NOMO-1 (cell line): ENCODE measurements at regions not wholly inside any gene's neighbourhood (a gene's known extent, or its start where the extent isn't known, plus 50 kb on each side); places are given as distances from the start of the nearest gene placed in this dataset.

Experiments used
- DNase-seq, 2 experiments: peaks; one replicate each; lab custom pipeline; 2025; ENCODE audit not compliant: unreplicated experiment in 2 of 2; lab: John Stamatoyannopoulos, UW

GRCh38 chr20:24378661-24379483 is 90.6 kb upstream of the SYNDIG1 start:
- DNase-seq = no peak

DNA sequence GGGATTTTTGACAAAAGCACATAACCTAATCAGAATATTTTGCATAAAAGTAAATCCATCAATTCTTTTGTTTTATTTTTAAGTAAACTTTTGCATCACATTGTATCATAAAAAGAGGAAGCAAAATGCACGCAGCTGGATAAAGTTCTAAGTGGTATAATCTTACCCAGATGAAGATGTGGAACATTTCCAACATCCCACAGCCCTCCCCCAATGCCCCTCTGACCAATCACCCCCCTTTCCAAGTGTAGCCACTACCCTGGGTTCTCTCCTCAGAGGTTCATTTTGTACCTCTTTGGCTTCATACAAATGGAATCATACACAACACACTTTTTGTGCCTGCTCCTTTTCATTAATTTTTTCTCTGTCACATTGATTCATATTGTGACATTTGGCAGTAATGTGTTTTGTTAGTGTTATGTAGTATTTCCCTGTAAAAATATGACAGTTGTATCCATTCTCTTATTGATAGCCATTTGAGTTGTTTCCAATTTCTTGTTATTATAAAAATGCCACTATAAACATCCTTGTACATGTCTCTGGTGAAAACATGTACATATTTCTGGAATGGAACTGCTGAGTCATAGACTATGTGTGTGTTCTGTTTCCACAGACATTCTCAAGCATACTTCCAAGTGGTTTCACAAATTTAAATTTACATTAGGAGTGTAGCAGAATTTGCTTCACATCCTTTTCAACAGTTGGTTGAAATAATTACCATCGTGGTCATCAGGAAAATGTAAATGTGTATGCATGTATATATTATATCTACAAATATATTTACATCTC is 92.9 kb upstream of the SYNDIG1 start:
- DNase-seq = peak in 1 of 2 experiments; percentile 12

DNA sequence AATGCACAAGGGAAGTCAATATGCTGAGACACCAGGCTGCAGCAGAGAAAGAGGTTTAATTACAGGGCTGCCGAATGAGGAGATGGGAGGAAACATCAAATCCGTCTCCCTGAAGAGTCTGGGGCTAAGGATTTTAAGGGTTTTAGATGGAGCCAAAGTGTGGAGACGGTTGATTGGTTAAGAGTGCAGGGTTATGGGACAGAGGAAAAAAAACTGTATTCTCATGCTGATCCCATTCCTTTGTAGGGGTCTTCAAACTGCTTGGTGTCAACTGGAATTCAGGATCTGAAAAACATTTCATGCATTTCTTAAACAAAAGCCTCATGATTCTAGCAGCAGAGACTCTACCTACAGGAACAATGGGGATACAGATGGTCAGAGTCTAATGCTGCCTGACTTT is 96.1 kb upstream of the SYNDIG1 start:
- DNase-seq = no peak

DNA sequence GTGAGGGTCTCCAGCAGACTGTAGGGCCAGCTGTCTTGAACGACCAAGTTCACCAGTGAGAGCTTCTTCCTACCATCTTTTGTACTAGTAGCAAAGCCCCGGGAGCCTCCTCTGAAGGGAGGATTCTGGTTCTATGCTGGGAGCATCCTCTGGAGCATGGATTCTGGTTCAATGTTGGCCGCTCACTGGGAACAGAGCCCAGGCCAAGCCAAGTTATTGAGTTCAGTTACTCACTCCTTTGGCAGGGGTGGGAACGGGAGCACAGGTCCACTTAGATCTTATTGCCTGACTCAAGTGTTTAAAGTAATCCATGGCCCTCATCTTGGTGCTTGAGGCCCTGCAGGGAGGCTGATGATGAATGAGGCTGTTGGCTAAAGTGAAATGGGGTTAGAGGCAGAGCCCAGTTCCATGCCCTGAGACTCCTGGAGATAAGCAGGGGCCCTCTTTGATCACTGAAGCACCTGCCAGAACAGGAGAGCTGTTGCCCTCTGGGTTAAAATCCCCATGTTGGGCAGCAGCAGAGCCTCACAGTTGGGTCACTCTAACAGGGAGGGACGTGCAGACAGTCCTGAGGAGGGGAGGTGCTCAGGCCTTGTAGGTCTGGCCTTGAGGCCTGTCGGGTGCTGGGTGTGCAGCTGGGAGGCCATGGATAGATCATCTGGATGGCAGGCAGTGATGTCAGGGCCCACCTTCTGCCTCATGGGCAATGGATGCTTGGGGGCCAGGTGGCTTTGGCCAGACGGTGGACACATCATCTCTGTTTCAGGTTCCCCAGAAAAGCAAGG is 98.3 kb upstream of the SYNDIG1 start:
- no peak for DNase-seq

- DNase-seq = no peak
These were observed 99.2 kb upstream of the SYNDIG1 start for GRCh38 chr20:24370249-24370648.

- no peak for DNase-seq
These were observed 101.2 kb upstream of the SYNDIG1 start for GRCh38 chr20:24368253-24368652.

DNA sequence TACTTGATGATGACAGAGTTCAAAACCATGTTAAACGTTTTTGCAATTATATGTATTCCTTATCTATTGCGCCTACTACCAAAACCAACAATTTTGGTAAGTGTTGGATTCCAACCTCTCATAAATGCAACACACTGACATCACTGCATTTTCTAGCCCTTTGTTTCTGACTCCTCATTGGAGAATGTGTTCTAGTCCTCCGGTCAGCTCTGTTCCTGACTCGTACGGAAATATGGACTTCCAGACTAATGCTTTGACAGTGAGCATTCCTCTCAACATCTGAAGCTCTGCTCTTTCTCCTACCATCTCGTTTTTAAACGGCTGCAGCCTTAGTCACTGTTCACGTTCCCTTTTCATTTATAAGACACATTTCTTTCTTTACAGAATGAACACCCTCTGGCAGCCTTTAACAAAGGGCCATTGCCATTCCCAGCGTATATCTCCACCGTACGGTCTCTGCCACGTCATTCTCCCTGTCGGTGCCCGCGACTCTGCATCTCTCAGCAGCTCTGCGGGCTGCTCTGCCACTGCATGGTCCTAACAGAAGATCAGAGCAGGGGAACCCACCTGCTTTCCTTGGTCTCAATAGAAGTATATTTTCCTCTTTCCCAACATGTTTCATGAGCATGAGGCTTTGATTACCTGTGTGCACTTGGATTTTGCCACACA is 103.0 kb upstream of the SYNDIG1 start:
- DNase-seq = no peak

DNA sequence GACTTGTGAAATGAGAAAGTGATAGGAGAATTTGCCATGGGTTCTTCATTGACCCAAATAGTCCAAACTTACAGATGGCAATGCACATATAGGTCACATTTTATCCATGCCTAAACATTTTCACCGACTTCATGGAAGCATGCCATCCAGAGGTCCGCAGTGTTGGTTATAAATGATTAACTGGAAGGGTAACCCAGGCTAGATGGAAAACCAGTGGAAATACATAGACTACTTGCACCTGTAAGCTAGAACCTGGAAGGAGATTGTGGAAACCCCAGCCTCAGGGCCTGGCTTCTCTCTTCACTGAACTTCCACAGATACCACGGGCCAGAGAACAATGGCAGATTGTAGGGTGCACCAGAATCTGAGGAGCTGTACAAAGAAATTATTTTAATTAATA is 103.8 kb upstream of the SYNDIG1 start:
- no peak for DNase-seq

- DNase-seq = no peak
These were observed 104.9 kb upstream of the SYNDIG1 start for GRCh38 chr20:24364482-24364881.

DNA sequence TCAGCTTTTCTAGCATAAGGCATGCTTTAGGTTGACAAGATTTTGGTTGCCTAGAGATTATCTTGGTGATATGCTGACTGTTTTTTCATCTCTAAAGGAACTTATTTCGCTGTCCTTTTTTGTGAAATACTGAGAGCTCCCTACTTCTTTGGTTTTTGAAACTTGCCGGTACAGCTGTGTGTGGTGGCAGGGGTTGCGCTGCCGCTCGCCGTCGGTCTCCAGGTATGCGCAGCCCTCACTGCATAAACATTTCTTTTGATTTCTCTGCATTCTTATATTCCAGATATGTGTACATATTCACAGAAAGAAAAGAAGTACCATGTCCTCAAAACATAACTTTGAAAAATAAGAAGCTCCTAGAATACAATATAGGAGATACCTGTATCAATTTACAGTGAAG is 106.4 kb upstream of the SYNDIG1 start:
- no peak for DNase-seq

DNA sequence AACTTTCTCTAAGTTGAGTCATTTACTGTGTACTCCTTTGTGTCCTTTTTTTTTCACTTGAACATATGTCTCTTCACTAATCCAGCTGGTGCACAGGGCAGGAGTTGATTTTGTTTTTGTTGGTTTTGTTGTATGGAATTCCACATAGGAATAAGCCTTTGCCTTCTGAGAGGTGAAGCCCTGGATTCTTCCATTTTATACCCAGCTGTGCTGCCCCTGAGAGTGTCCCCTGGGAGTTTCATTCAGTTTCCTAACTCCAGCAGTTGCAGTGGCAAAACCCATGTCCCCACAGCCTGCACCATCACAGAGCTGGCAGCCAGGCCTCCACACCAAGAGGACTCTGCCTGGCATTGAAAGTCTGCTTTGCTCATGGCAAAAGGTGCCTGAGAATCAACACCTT is 107.3 kb upstream of the SYNDIG1 start:
- no peak for DNase-seq

- DNase-seq = no peak
These were observed 107.9 kb upstream of the SYNDIG1 start for GRCh38 chr20:24361541-24361940.

DNA sequence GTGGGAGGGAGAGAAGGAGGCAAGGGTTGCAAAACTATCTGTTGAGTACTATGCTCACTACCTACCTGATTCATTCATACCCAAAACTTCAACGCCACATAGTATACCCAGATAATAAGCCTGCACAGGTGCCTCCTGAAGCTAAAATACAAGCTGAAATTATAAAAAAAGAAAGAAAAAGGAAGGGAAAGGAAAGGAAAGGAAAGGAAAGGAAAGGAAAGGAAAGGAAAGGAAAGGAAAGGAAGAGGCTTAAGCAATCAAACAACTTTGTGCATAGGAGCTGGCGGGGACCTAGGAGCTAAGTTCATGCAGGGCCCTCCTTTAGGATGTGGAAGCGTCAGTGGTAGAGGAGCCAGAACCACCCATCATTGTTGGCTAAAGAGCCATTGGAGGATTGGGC is 108.9 kb upstream of the SYNDIG1 start:
- DNase-seq = no peak

DNA sequence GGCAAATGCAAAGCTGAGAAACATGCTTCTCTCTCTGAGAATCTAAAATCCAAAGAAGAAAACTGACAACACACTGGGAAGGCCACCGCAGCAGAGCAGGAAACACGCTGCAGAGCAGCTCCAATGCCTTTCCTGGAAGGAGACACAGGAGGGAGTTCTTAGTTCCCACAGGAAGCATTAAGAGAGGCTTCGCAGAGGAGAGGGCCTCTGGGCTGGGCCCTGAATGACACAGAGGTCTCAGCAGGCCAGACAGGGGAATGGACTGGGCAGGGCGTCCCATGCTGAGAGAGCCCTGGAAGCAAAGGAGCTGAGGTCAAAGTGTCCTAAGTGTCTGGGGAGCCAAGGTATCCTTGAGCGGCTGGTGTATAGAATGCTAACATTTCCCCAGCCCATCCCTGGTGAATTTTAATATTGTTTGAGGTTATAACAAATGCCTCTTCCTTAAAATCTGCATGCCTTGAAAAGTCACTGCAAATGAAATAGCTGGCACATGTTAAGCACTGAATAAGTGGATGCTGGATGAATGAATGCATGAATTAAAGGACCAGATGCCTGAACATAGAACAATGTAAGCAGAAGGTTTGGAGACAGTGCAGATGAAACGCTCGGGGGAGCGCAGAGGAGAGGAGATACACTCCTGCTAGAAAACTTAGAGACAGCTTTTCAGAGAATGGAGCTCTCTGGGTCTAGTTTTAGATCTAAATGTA is 110.0 kb upstream of the SYNDIG1 start:
- no peak for DNase-seq

DNA sequence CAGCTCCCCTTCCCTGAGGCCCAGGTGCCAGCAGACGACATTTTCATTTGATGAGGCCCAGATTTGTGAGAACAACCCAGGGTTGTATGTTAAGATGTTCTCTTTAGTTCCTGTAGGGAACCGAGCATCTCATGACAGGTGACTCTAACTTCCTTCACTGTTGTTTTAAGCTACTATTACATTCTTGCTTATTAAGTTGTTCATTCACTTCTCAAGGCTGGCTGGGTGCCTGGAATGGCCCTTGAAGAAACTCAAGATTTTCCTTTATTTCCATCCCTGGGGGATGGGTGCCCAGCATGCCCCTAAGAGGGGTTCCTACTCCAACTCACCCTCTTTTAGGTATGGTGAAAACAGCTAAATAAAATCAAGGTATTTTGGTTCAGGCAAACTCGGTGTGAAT is 111.5 kb upstream of the SYNDIG1 start:
- no peak for DNase-seq

DNA sequence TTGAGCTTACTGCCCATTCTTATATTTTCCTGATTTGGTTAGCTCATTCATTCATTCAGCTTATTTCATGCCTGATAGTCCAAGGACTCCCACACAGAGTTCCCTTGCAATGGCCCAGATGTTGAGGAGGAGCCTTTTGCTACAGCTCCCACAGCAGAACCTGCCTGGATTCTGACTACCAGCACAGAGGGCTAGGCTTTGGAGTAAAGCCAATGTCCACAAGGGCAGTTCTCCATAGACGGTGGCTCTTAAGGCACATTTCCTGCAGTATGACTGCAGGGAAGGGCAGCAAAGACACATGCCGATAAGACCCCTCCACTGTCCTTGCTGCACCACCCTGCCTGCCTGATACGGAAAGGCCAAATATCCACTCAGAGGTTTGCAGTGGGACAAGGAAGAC is 112.3 kb upstream of the SYNDIG1 start:
- DNase-seq = no peak

DNA sequence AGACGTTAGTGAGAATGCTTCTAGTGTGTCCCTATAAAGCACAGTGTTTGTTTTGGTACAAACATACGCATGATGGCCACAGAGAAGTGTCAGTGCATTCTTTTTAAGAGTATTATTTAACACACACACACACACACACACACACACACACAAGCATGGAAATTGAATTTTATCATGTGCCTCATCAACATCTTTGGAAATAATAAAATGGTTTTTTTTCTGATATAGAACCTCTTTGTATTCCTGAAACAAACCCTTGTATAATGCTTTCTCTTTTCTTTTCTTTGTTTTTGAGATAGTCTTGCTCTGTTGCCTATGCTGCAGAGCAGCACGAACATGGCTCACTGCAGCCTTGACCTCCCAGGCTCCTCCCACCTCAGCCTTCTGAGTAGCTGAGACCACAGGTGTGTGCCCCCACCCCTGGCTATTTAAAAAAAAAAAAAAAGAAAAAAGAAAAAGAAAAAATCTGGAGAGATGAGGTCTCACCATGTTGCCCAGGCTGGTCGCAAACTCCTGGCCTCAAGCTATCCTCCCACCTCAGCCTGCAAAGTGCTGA is 116.2 kb upstream of the SYNDIG1 start:
- no peak for DNase-seq

DNA sequence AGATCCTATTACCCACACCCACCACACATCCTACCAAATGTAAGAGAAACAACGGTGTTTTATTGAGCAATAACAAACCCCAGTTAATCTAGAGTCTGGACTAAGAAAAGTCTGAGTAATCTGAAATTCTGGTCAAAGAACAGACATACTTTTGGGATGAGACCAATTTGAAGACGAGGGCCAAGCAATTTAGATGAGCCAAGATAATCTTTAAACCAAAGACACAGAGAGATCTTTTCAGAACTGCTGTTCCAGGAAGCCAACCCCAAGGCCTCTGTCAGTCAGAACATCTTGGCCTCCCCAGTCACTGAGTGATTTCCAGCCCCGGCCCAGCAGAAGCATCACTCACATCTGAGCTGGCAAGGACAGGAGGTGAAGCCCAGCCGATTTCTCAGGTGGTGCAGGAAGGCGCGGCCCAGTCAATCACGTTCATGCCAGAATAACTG is 118.5 kb upstream of the SYNDIG1 start:
- no peak for DNase-seq

- no peak for DNase-seq
These were observed 127.6 kb upstream of the SYNDIG1 start for GRCh38 chr20:24341781-24342180.

DNA sequence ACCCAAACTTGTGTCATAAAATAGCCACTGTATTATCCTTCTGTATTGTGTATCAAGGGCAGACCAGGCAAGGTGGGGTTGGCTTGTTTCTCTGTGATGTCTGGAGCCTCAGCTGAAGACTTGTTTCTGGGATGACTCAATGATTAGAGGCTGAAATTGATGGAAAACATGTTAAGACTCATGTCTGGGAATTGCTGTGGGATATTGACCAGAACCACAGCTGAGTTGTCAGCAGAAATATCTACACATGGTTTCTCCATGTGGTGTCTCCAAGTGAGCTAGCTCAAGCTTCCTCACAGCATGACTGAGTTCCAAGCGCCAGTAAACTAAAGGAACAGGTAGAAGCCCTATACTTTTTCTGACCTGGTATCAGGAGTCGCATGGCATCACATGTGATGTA is 128.5 kb upstream of the SYNDIG1 start:
- DNase-seq = no peak
